ENCODE measurements at regions not wholly inside any gene's neighbourhood (a gene's known extent, or its start where the extent isn't known, plus 50 kb on each side); places are given as distances from the start of the nearest gene placed in this dataset.
"Not testable (repeated sequence)": the region's sequence is repeated elsewhere in the genome, so short reads cannot be mapped to it uniquely, and the experiment has no call there.

GRCh38 chr10:46170789-46171188 is 116.0 kb upstream of the ANTXRL start:
- peaks cover 10% of the 10 kb centered on the region for H3K9me3 Mint-ChIP-seq
- no peak overlapping the region for H3K27ac Mint-ChIP-seq
- no peaks in the 10 kb centered on the region for H3K27me3 Mint-ChIP-seq
- no peak overlapping the region for H3K4me3 Mint-ChIP-seq
- H3K36me3 Mint-ChIP-seq: peaks cover 8% of the 10 kb centered on the region
- no peak for DNase-seq
- no peaks in the 10 kb centered on the region for H3K4me1 Mint-ChIP-seq

GRCh38 chr10:46171661-46172060 is 115.1 kb upstream of the ANTXRL start:
- no peaks in the 10 kb centered on the region for H3K4me1 Mint-ChIP-seq
- H3K9me3 Mint-ChIP-seq: peaks cover 10% of the 10 kb centered on the region
- no peaks in the 10 kb centered on the region for H3K27me3 Mint-ChIP-seq
- H3K4me3 Mint-ChIP-seq: no peak overlapping the region
- DNase-seq: no peak
- H3K27ac Mint-ChIP-seq: no peak overlapping the region
- peaks cover 8% of the 10 kb centered on the region for H3K36me3 Mint-ChIP-seq

GRCh38 chr10:46175296-46175695 is 111.5 kb upstream of the ANTXRL start:
- Mint-ChIP-seq H3K4me1 (no peaks in the 10 kb centered on the region), H3K36me3 (peaks cover 4% of the 10 kb centered on the region), H3K4me3 (no peak overlapping the region), H3K27ac (no peak overlapping the region), H3K9me3 (peaks cover 5% of the 10 kb centered on the region), H3K27me3 (no peaks in the 10 kb centered on the region)
- no peak for DNase-seq

GRCh38 chr10:46175831-46176230 is 111.0 kb upstream of the ANTXRL start:
- H3K9me3 Mint-ChIP-seq: peaks cover 1% of the 10 kb centered on the region
- no peaks in the 10 kb centered on the region for H3K4me1 Mint-ChIP-seq
- no peaks in the 10 kb centered on the region for H3K27me3 Mint-ChIP-seq

GRCh38 chr10:46187431-46187830 is 99.4 kb upstream of the ANTXRL start:
- not testable (repeated sequence) for H3K27ac Mint-ChIP-seq, H3K4me3 Mint-ChIP-seq, DNase-seq, H3K27me3 Mint-ChIP-seq, H3K9me3 Mint-ChIP-seq, H3K4me1 Mint-ChIP-seq, H3K36me3 Mint-ChIP-seq

More at GRCh38 chr10:46175831-46176230, 111.0 kb upstream of the ANTXRL start:
- H3K27ac Mint-ChIP-seq: no peak overlapping the region
- H3K4me3 Mint-ChIP-seq: no peak overlapping the region
- H3K36me3 Mint-ChIP-seq: no peaks in the 10 kb centered on the region
- no peak for DNase-seq

GRCh38 chr10:46197050-46197449 is 89.7 kb upstream of the ANTXRL start:
- DNase-seq: no peak
- Mint-ChIP-seq H3K36me3 (peaks cover 4% of the 10 kb centered on the region), H3K4me3 (no peak overlapping the region), H3K9me3 (no peaks in the 10 kb centered on the region), H3K27me3 (no peaks in the 10 kb centered on the region), H3K27ac (peak overlapping the region; percentile 34), H3K4me1 (peaks cover 5% of the 10 kb centered on the region)

- no peak overlapping the region for H3K27ac Mint-ChIP-seq
Observed at GRCh38 chr10:46198516-46198915, 88.3 kb upstream of the ANTXRL start.

GRCh38 chr10:46202405-46202804 is 84.4 kb upstream of the ANTXRL start:
- H3K27me3 Mint-ChIP-seq, DNase-seq, H3K36me3 Mint-ChIP-seq, H3K27ac Mint-ChIP-seq, H3K9me3 Mint-ChIP-seq, H3K4me3 Mint-ChIP-seq, H3K4me1 Mint-ChIP-seq: not testable (repeated sequence)

More at GRCh38 chr10:46198516-46198915, 88.3 kb upstream of the ANTXRL start:
- Mint-ChIP-seq H3K9me3 (no peaks in the 10 kb centered on the region), H3K4me3 (no peak overlapping the region), H3K36me3 (peaks cover 4% of the 10 kb centered on the region), H3K27me3 (no peaks in the 10 kb centered on the region), H3K4me1 (peaks cover 6% of the 10 kb centered on the region)
- no peak for DNase-seq

- H3K36me3 Mint-ChIP-seq, DNase-seq, H3K4me1 Mint-ChIP-seq, H3K27me3 Mint-ChIP-seq, H3K27ac Mint-ChIP-seq, H3K9me3 Mint-ChIP-seq, H3K4me3 Mint-ChIP-seq: not testable (repeated sequence)
Observed at GRCh38 chr10:46204482-46205102, 82.2 kb upstream of the ANTXRL start.

GRCh38 chr10:46210427-46210826 is 76.4 kb upstream of the ANTXRL start:
- not testable (repeated sequence) for H3K36me3 Mint-ChIP-seq, H3K27me3 Mint-ChIP-seq, H3K27ac Mint-ChIP-seq, H3K9me3 Mint-ChIP-seq, DNase-seq, H3K4me1 Mint-ChIP-seq, H3K4me3 Mint-ChIP-seq

GRCh38 chr10:46215426-46215825 is 71.4 kb upstream of the ANTXRL start:
- Mint-ChIP-seq H3K9me3 (no peaks in the 10 kb centered on the region), H3K4me3 (no peak overlapping the region), H3K27ac (no peak overlapping the region), H3K27me3 (no peaks in the 10 kb centered on the region), H3K4me1 (no peaks in the 10 kb centered on the region), H3K36me3 (no peaks in the 10 kb centered on the region)
- DNase-seq: no peak

GRCh38 chr10:46216003-46216634 is 70.7 kb upstream of the ANTXRL start:
- Mint-ChIP-seq H3K27ac (no peak overlapping the region), H3K4me3 (no peak overlapping the region), H3K27me3 (no peaks in the 10 kb centered on the region), H3K36me3 (no peaks in the 10 kb centered on the region), H3K4me1 (no peaks in the 10 kb centered on the region), H3K9me3 (no peaks in the 10 kb centered on the region)
- DNase-seq: no peak

GRCh38 chr10:46216836-46217751 is 69.7 kb upstream of the ANTXRL start:
- no peak overlapping the region for H3K27ac Mint-ChIP-seq
- no peaks in the 10 kb centered on the region for H3K4me1 Mint-ChIP-seq
- H3K36me3 Mint-ChIP-seq: no peaks in the 10 kb centered on the region
- no peak for DNase-seq
- no peaks in the 10 kb centered on the region for H3K9me3 Mint-ChIP-seq
- H3K4me3 Mint-ChIP-seq: no peak overlapping the region
- H3K27me3 Mint-ChIP-seq: no peaks in the 10 kb centered on the region

- Mint-ChIP-seq H3K9me3 (no peaks in the 10 kb centered on the region), H3K27me3 (no peaks in the 10 kb centered on the region), H3K4me3 (no peak overlapping the region), H3K4me1 (no peaks in the 10 kb centered on the region), H3K36me3 (peaks cover under 1% of the 10 kb centered on the region), H3K27ac (no peak overlapping the region)
- DNase-seq: no peak
Observed at GRCh38 chr10:46217752-46218453, 68.9 kb upstream of the ANTXRL start.

GRCh38 chr10:46218921-46219320 is 67.9 kb upstream of the ANTXRL start:
- Mint-ChIP-seq H3K27me3 (no peaks in the 10 kb centered on the region), H3K27ac (no peak overlapping the region), H3K4me3 (no peak overlapping the region), H3K9me3 (no peaks in the 10 kb centered on the region), H3K4me1 (no peaks in the 10 kb centered on the region), H3K36me3 (peaks cover 4% of the 10 kb centered on the region)
- DNase-seq: no peak

Data from activated naive CD8-positive, alpha-beta T cell treated with anti-CD3 and anti-CD28 coated beads for 36 hours (primary cell).